ENCODE measurements at regions not wholly inside any gene's neighbourhood (a gene's known extent, or its start where the extent isn't known, plus 50 kb on each side); places are given as distances from the start of the nearest gene placed in this dataset.
A peak's percentile ranks its signal among the peaks of the same experiment; 100 is the strongest.

GRCh38 chr12:78457938-78458337 is 406.6 kb upstream of the SYT1 start:
- no peaks in the 10 kb centered on the region for H3K36me3 ChIP-seq
- no peaks in the 10 kb centered on the region for H3K27me3 ChIP-seq
- H3K27ac ChIP-seq = no peak overlapping the region
- no peak for TF ChIP-seq CTCF (IDR thresholded peaks at IDR 0.05)
- DNase-seq (no peak), ATAC-seq (no peak)
- no peak overlapping the region for H3K4me3 ChIP-seq
- intact Hi-C loops (cut with DNase I) = no loop called here
- no peaks in the 10 kb centered on the region for H3K9me3 ChIP-seq
- H3K4me1 ChIP-seq = no peaks in the 10 kb centered on the region

- Histone ChIP-seq H3K4me3 (no peak overlapping the region), H3K36me3 (no peaks in the 10 kb centered on the region), H3K4me1 (no peaks in the 10 kb centered on the region), H3K9me3 (no peaks in the 10 kb centered on the region), H3K27ac (no peak overlapping the region), H3K27me3 (no peaks in the 10 kb centered on the region)
- ATAC-seq (peak; percentile 70), DNase-seq (peak in 1 of 4 donors; percentile 23)
- intact Hi-C loops (cut with DNase I) = no loop called here
- peak; percentile 19 to 32 for TF ChIP-seq CTCF (IDR thresholded peaks at IDR 0.05)
Observed at GRCh38 chr12:78470354-78471195, 394.0 kb upstream of the SYT1 start.

GRCh38 chr12:78473136-78473535 is 391.4 kb upstream of the SYT1 start:
- TF ChIP-seq CTCF (IDR thresholded peaks at IDR 0.05) = no peak
- Histone ChIP-seq H3K9me3 (no peaks in the 10 kb centered on the region), H3K4me3 (no peak overlapping the region), H3K27ac (no peak overlapping the region), H3K4me1 (no peaks in the 10 kb centered on the region), H3K36me3 (no peaks in the 10 kb centered on the region), H3K27me3 (no peaks in the 10 kb centered on the region)
- intact Hi-C loops (cut with DNase I) = no loop called here
- DNase-seq (peak in 1 of 4 donors; percentile 10), ATAC-seq (no peak)

GRCh38 chr12:78473561-78473960 is 391.0 kb upstream of the SYT1 start:
- no peak for DNase-seq
- Histone ChIP-seq H3K4me1 (no peaks in the 10 kb centered on the region), H3K36me3 (no peaks in the 10 kb centered on the region), H3K9me3 (no peaks in the 10 kb centered on the region), H3K27ac (no peak overlapping the region), H3K4me3 (no peak overlapping the region), H3K27me3 (no peaks in the 10 kb centered on the region)
- no peak for ATAC-seq
- no peak for TF ChIP-seq CTCF (IDR thresholded peaks at IDR 0.05)
- intact Hi-C loops (cut with DNase I) = no loop called here

GRCh38 chr12:78483767-78484315 is 380.7 kb upstream of the SYT1 start:
- Histone ChIP-seq H3K4me3 (no peak overlapping the region), H3K9me3 (peaks cover 0 to 6% of the 10 kb centered on the region in 2 donors), H3K36me3 (no peaks in the 10 kb centered on the region), H3K27ac (no peak overlapping the region), H3K27me3 (no peaks in the 10 kb centered on the region), H3K4me1 (no peaks in the 10 kb centered on the region)
- intact Hi-C loops (cut with DNase I) = no loop called here
- DNase-seq (peak in 1 of 4 donors; percentile 9), ATAC-seq (peak; percentile 62)
- TF ChIP-seq CTCF (IDR thresholded peaks at IDR 0.05) = no peak

All from left lung (tissue), 4 donors.